HG02852 (cell line): ENCODE measurements at regions not wholly inside any gene's neighbourhood (a gene's known extent, or its start where the extent isn't known, plus 50 kb on each side); places are given as distances from the start of the nearest gene placed in this dataset.

ENCODE experiments used
- ATAC-seq: cut with Tn5 transposase; IDR thresholded peaks from one replicate; pipeline ENCODE4 v1.9.1; 2021; ENCODE audit warnings: mild to moderate bottlenecking, moderate library complexity; ENCODE audit not compliant: unreplicated experiment

- ATAC-seq: no peak
Observed at GRCh38 chr12:91565246-91565645, 382.6 kb upstream of the DCN start.

- ATAC-seq: no peak
Observed at GRCh38 chr12:91563011-91563765, 380.6 kb upstream of the DCN start.

DNA sequence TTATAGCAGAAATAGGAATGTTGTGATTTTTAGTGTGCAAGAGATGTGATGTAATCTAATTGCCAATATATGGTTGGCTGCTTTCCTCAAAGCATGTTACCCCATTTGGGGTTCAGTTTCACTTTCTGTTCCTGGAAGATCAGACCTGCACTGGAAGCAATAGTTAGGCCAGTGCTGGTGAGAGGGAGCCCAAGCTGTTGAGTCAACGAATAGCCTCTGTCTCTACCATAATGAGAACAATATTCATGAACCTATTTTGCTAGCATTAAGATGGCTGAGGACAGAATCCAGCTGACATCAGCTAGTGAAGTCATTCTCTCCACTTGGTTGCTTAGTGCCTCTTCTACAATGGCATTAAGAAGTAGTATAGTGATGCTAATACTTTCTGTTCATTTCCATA is 379.9 kb upstream of the DCN start:
- no peak for ATAC-seq

- no peak for ATAC-seq
Observed at GRCh38 chr12:91561958-91562325, 379.3 kb upstream of the DCN start.

- no peak for ATAC-seq
Observed at GRCh38 chr12:91561301-91561957, 378.8 kb upstream of the DCN start.

DNA sequence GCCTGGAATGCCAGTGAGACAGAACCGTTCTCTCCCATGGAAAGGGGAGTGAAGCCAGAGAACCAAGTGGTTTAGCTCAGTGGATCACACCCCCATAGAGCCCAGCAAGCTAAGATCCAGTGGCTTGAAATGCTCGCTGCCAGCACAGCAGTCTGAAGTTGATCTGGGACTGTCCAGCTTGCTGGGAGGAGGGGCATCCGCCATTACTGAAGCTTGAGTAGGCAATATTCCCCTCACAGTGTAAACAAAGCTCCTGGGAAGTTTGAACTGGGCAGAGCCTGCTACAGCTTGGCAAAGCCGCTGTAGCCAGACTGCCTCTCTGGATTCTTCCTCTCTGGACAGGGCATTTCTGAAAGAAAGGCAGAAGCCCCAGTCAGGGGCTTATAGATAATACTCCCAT is 374.3 kb upstream of the DCN start:
- no peak for ATAC-seq

DNA sequence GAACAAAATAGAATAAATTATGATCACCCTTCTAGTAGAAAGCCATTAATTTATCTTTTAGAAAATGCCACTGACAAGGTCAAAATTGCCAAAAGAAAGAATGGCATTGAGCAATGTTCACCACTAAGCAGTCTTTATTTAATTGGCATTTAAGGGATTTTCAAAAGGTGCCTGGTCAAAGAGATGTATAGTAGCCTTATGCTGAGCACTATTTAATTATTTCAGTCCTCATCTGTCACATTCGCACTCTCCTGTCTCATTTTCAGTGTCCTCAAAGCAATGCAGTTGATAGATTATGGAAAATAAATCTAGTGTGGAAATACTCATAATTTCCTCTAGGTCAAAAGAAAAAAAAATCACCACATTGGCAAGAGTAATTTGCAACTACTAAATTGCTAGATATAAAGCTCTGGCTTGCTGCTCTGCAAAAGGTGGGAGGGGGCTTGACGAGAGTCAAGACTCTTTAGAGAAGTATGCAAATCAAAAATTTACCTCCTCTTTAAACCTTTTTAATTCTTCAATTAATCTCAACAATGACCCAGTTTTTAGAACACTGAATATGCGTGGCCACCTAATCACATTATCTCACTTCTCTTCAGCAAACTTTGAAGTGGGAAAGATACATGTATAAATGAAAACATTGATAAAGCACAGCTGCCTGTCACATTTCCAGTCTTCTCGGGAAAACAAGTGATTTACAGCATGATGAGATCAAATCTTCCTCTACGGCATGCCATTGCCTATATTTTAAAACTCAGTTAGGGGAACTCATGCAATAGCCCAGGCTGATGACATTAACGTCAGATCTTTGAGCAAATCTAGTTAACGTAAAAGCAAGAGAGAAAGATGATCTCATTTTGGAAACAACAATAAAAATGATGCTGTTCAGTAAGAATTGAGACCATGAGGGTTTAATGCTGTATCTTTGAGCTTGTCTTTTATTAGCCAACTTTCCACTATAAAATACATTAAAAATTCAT is 373.1 kb upstream of the DCN start:
- ATAC-seq: no peak

DNA sequence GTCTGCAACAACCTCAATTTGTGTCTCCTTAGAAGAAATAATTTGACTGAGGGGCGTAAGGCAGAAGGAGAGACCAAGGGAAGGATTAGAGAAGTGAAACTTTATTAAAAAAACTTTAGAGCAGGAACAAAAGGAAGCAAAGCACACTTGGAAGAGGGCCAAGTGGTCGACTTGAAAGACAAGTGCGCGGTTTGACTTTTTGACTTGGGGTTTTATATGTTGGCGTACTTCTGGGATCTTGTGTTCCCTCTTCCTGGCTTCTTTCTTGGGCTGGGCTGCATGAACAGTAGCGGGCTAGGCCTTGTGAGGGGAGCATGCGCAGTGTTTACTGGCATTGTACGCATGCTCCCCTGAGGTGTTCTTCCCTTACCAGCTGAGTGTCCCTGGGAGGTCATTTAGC is 369.3 kb upstream of the DCN start:
- ATAC-seq: no peak

GRCh38 chr12:91551242-91551641 is 368.6 kb upstream of the DCN start:
- ATAC-seq: no peak

DNA sequence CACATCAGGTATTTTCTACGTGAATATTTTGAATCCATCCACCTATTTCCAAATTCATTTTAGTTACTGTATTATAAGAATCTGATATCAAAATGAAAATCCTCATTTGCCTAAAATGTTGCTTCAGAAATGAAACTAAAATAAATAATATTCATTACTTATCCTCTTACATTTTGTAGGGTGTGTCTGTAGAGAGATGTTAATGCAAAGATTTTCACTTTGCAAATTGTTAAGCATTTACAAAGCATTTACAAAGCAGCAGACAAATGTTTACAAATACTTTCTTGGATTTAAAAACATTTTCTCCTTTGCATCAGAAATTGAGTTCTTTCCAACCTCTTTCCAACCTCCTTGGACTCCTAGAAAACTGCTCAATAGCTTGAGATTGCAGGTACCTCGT is 360.0 kb upstream of the DCN start:
- ATAC-seq: no peak

- no peak for ATAC-seq
Observed at GRCh38 chr12:91542067-91542466, 359.4 kb upstream of the DCN start.

GRCh38 chr12:91538418-91538817 is 355.8 kb upstream of the DCN start:
- no peak for ATAC-seq

DNA sequence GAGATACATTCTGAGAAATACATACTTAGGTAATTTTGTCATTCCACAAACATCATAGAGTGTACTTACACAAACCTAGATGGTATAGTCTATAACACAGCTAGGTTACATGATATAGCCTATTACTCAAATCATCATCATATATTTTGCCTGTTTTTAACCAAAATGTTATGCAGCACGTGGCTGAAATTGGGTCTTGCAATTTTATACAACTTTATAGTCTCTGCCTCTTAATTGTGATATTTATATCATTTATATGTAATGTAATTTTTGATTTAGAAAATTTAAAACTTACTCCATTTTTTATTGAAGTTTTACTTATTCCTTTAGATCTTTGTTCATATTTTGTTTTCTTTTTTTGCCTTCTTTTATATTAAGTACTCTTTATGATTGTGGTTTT is 350.7 kb upstream of the DCN start:
- no peak for ATAC-seq

DNA sequence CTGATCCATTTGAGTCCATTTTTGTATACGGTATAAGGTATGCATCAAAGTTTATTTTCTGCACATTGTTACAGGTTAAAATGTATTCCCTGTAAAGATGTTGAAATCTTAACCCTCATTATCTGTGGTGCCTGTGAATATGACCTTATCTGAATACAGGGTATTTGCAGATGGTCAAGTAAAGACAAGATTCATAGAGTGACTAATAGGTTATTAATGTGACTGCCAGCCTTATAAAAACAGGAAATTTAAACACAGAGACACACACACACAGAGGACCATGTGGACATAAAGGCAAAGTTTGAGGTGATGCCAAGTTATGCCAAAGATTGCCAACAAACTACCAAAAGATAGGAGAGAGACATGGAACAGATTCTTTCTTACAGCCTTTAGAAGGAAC is 347.2 kb upstream of the DCN start:
- ATAC-seq: no peak

- no peak for ATAC-seq
Observed at GRCh38 chr12:91523831-91524230, 341.2 kb upstream of the DCN start.

DNA sequence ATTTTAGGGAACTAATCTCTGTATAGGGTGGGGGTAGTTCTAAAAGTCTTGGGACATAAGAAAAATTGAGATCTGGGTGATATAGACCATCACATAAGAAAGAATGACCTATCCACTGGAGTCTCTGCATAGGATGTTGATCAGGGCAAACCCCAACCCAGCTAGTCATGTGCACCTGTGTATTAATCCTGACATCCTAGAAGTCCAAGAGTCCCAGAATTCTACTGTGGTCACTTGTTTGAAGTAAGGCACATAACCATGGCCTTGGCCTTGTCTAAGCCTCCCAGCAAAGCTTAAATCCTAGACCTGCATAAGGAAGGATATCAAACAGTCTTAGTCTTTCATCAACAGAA is 334.1 kb upstream of the DCN start:
- no peak for ATAC-seq

DNA sequence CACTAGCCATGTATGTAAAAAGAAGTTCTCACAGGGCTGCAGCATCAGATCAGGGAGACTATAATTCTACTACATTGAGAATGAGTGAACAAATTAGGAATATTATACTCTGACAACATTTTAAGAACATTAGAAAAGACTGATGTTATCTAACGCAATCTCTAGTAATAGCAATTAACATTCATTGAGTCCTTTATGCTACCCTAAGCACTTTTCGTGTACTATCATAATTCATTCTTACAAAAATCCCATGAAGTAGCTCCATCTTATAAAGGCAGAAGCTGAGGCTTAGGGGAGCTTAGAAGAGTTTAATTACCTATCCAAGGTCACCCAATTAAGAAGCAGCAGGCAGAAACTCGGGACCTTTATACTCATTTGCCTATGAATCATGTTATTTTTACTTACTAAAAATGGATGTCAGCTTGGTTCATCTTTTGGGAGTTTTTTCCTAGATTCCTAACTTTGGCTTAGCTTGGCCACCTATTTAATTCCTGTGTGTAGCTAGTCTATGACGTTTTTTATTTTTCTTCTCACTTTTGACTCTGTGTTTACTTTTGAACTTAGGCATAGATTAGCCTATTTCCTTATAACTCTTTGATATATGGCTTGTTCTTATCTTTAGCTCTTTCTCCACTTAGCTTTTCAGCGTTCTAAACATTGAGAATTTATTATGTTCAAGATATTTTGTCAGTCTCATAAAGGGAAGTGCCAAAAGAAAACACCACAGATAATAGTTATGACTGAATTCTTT is 333.5 kb upstream of the DCN start:
- no peak for ATAC-seq

DNA sequence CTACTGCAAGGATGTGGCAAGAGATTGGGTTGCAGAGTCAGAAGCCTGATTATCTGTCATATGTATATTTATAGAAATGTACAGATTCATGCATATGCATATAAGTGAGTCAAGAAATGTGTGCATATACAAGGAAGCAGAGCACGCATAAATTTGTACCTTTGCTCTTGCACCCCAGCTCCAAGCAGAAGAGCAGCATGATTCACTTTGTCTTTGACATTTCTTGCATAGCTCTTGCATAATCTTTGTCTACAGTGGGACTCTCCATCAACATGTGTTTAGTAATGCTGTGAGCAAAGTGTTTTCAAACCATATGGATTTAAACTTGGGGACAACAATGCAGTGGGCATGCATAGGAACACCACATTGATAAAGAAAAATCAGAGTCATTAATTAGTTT is 330.7 kb upstream of the DCN start:
- ATAC-seq: no peak

DNA sequence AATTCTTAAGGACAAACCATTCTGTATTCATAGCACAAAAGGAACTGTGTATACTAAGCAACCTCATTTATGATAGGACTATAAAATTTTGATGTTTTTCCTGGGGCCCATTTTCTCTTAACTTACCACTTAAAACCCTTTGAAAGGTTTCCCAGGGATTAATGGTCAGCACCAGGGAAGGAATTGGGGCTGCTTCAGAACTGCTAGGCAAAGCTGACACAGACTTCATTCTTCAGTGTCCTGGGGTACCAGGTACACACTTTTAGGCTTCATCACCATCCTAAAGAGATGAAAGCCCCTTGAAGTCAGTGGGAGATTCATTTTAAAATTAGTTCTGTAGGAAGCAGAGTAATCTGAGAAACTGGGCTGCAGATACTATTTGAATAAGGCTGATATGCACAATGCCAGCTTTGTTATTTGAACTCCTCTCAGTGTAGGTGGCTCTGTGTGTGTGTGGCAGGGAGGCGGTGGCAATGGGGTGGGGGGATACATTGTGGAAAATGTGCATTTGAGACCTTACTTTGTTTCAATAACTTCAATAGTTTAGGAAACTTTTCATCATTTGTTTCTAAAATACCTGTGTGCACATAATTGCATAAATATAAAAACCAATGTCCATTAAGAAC is 329.3 kb upstream of the DCN start:
- no peak for ATAC-seq

- no peak for ATAC-seq
Observed at GRCh38 chr12:91507754-91508153, 325.1 kb upstream of the DCN start.

DNA sequence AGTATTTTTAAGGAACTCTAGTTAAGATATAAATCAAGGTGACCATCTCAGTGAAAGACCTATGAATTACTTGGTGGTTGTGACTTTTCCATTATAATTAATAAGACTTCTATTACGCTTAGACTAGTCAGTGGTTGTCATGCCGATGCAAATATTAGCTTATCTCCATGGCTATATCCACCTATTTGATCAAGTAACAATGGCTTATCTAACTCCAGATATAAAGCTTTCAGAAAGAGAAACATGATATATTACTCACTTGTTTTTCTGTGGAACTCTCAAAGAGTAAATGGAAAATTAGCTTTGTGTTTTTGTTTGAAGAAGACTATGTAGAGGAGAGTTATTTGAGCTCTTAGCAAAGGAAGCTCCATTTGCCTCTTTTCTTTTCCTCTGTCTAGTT is 323.8 kb upstream of the DCN start:
- ATAC-seq: no peak
